ENCODE measurements at regions not wholly inside any gene's neighbourhood (a gene's known extent, or its start where the extent isn't known, plus 50 kb on each side); places are given as distances from the start of the nearest gene placed in this dataset.

DNA sequence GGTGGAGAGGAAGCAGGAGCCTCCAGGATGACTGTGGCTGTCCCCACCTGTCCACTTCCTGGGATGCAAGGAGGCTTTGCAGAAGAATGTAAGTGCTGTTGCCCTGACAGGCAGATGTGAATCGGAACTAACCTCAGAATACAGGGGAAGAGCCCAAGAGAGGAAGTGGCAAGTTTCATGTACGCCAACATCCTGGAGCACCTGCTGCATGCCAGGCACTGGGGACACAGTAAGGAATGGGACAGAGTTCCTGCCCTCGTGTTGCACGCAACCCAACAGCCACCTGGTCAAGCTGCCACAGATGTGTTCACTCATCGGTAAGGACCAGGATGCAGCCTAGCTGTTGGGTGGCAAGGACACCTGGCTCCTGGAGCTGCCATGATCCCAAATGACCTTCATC is 98.6 kb upstream of the RPL38 start:
- no peak for DNase-seq (ENCODE audit: extremely low read depth, low read depth)
- TF ChIP-seq, protein P1, sequence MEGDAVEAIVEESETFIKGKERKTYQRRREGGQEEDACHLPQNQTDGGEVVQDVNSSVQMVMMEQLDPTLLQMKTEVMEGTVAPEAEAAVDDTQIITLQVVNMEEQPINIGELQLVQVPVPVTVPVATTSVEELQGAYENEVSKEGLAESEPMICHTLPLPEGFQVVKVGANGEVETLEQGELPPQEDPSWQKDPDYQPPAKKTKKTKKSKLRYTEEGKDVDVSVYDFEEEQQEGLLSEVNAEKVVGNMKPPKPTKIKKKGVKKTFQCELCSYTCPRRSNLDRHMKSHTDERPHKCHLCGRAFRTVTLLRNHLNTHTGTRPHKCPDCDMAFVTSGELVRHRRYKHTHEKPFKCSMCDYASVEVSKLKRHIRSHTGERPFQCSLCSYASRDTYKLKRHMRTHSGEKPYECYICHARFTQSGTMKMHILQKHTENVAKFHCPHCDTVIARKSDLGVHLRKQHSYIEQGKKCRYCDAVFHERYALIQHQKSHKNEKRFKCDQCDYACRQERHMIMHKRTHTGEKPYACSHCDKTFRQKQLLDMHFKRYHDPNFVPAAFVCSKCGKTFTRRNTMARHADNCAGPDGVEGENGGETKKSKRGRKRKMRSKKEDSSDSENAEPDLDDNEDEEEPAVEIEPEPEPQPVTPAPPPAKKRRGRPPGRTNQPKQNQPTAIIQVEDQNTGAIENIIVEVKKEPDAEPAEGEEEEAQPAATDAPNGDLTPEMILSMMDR (IDR thresholded peaks at IDR 0.05; ENCODE audit: low read depth, low read length, missing control alignments), result no peak
- no peak overlapping the region for H3K4me3 ChIP-seq (replicated peaks; ENCODE audit: low read depth, low read length)

DNA sequence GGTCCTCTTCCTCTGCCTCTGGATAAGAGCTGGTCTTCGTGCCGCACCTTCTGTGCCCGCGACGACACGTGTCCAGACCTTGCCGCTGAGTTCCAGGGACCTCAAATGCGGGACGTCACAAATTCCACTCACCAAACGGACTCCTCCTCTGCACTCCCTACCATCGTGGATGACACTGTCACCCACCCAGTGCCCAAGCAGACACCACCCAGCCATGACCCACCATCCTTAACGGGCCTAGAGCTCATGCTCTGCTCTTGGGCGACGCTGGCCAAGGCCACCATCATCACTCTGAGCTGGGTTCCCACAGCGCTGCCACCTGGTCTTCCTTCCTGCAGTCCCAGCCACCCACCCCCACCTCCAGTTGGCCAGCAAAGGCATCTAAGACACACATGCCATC is 96.4 kb upstream of the RPL38 start:
- TF ChIP-seq, protein P1 (IDR thresholded peaks at IDR 0.05; ENCODE audit: low read depth, low read length, missing control alignments), result no peak
- DNase-seq (ENCODE audit: extremely low read depth, low read depth), result no peak
- H3K4me3 ChIP-seq (replicated peaks; ENCODE audit: low read depth, low read length), result no peak overlapping the region

DNA sequence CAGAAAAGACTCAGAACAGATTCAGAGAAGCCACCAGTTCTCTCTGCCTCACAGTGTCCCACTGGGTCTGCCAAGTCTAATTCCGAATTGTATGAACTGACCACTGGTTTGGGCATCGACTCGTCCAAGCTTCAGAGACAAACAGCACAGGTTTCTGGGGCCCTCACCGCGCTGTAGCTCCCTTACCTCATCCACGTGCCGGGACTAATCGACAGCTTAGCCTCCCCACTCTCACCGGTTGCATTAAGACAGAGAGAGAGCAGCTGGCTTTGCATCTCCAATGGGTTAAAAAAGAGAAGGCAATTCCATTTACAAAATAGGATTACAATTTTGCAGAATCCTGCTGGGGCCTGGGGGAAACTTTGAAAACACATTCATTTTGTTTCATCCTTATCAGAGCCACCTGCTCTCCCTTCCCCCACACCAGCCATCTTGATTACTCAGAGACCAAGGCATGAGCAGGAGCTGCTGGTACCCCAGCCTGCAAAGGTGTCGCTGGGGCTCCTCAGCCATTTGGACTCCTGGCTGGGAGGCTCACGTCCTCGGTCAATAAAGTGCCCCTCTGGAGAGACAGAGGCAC is 95.3 kb upstream of the RPL38 start:
- no peak overlapping the region for H3K4me3 ChIP-seq (replicated peaks; ENCODE audit: low read depth, low read length)
- TF ChIP-seq, protein P1 (IDR thresholded peaks at IDR 0.05; ENCODE audit: low read depth, low read length, missing control alignments), result no peak
- DNase-seq (ENCODE audit: extremely low read depth, low read depth), result no peak

DNA sequence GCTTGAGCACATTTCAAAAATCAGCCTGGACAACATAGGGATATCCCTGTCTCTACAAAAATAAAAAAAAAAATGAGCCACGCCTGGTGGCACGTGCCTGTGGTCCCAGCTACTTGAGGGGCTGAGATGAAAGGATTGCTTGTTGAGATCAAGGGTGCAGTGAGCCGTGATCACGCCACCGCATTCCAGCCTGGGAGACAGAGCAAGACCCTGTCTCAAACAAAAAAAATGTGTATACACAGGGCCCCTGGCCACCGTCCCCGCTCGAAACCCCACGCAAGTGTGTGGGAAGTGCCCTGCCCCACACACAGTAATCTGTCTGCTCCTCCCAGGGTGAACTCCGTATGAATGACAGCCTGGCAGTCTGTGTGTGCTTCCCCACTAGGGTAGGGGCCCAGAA is 93.0 kb upstream of the RPL38 start:
- TF ChIP-seq, protein P1 (IDR thresholded peaks at IDR 0.05; ENCODE audit: low read depth, low read length, missing control alignments), result no peak
- no peak for DNase-seq (ENCODE audit: extremely low read depth, low read depth)
- H3K4me3 ChIP-seq (replicated peaks; ENCODE audit: low read depth, low read length), result no peak overlapping the region

DNA sequence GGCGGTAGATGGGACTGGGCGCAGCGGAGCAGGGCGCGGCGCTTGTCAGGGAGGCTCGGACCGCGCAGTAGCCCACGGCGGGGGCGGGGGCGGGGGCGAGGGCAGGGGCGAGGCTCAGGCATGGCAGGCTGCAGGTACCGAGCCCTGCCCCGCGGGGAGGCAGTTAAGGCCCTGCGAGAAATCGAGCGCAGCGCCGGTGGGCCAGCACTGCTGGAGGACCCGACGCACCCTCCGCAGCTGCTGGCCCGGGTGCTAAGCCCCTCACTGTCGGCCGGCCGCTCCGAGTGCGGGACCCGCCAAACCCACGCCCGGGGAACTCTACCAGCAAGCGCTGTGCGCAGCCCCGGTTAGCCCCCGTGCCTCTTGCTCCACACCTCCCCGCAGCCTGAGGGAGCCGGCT is 90.2 kb upstream of the RPL38 start:
- no peak for DNase-seq (ENCODE audit: extremely low read depth, low read depth)
- H3K4me3 ChIP-seq (replicated peaks; ENCODE audit: low read depth, low read length), result no peak overlapping the region
- TF ChIP-seq, protein P1 (IDR thresholded peaks at IDR 0.05; ENCODE audit: low read depth, low read length, missing control alignments), result no peak

DNA sequence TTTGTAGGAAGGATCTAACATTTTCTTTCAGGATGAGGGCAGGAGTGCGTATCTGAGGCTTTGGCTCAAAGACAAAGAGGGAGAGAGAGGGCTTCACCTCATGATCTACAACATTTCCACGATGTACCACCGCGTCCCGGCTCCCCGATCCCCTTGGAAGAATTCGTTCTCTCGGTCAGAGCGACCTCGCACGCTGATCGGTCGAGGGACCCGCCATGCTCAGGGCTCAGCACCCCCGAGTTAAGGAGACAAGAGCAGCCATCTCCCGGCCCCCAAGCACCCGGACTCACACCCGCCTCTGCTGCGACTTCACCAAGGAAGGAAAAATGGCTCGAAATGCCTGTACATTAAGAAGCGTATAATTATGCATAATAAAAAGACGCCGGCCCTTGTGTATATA is 89.5 kb upstream of the RPL38 start:
- H3K4me3 ChIP-seq (replicated peaks; ENCODE audit: low read depth, low read length), result no peak overlapping the region
- no peak for DNase-seq (ENCODE audit: extremely low read depth, low read depth)
- TF ChIP-seq, protein P1 (IDR thresholded peaks at IDR 0.05; ENCODE audit: low read depth, low read length, missing control alignments), result no peak

DNA sequence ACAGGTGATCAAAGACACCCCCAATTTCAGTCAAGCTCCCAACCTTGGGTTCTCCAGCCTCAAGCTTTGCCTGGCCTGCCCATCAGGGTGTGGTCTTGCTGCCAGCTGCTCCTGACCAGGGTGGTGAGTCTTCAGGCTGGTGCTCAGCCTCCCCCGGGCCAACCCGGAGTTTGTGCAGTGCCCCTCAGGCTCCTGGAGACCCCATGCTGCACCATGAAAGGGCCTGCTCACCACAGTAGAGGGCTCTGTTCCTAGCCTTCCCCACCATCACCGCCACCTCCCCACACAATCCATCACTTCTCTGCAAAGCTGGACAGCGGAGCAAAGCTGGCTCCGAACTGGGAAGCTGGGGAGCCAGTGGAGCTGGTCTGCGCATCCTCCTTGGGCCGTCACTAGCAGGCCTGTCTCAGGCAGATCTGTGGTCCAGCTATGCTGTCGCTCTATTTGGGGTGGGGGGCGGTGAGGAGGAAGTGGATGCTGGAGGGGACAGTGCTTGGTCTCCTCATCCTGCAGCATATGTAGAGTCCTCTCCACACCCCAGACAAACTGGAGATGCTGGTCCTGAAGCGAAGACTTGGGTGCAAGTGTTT is 88.5 kb upstream of the RPL38 start:
- DNase-seq (ENCODE audit: extremely low read depth, low read depth), result no peak
- TF ChIP-seq, protein P1 (IDR thresholded peaks at IDR 0.05; ENCODE audit: low read depth, low read length, missing control alignments), result no peak
- H3K4me3 ChIP-seq (replicated peaks; ENCODE audit: low read depth, low read length), result no peak overlapping the region
